ENCODE measurements at regions not wholly inside any gene's neighbourhood (a gene's known extent, or its start where the extent isn't known, plus 50 kb on each side); places are given as distances from the start of the nearest gene placed in this dataset.

GRCh38 chr1:222028676-222029075 lies 286.8 kb upstream of the DUSP10 start:
- BruUV-seq (replicated peaks): no TSS peak
- DNase-seq: no peak
- intact Hi-C loops (cut with micrococcal nuclease; ENCODE audit: unreplicated experiment): no loop called here
- Histone ChIP-seq H3K4me3 (ENCODE audit: low read depth, low read length) (no peak overlapping the region), H3K4me1 (no peaks in the 10 kb centered on the region), H3K27me3 (replicated peaks; ENCODE audit: control insufficient read depth, insufficient read depth, low read length) (no peaks in the 10 kb centered on the region), H3K9me3 (no peaks in the 10 kb centered on the region), H3K36me3 (ENCODE audit: control insufficient read depth, insufficient read depth, low read length) (no peaks in the 10 kb centered on the region)
- Mint-ChIP-seq H3K27ac (ENCODE audit: unreplicated experiment) (no peak overlapping the region), H3K36me3 (ENCODE audit: insufficient read depth, unreplicated experiment) (no peaks in the 10 kb centered on the region), H3K27me3 (ENCODE audit: insufficient read depth, unreplicated experiment) (peaks cover 5% of the 10 kb centered on the region), H3K9me3 (ENCODE audit: unreplicated experiment) (no peaks in the 10 kb centered on the region), H3K4me3 (ENCODE audit: unreplicated experiment) (no peak overlapping the region), H3K4me1 (ENCODE audit: low read depth, unreplicated experiment) (no peaks in the 10 kb centered on the region)
- ChIA-PET CTCF (no interaction called here), POLR2A (no interaction called here)
- no peak for TF ChIP-seq CTCF (IDR thresholded peaks at IDR 0.05; ENCODE audit: insufficient read depth in 1 of 2, low read depth in 1 of 2, low read length in 1 of 2, severe bottlenecking in 1 of 2, unreplicated experiment in 1 of 2)

GRCh38 chr1:222028116-222028515 lies 286.2 kb upstream of the DUSP10 start:
- Histone ChIP-seq H3K4me1 (no peaks in the 10 kb centered on the region), H3K9me3 (no peaks in the 10 kb centered on the region), H3K4me3 (ENCODE audit: low read depth, low read length) (no peak overlapping the region), H3K27me3 (replicated peaks; ENCODE audit: control insufficient read depth, insufficient read depth, low read length) (no peaks in the 10 kb centered on the region), H3K36me3 (ENCODE audit: control insufficient read depth, insufficient read depth, low read length) (no peaks in the 10 kb centered on the region)
- CTCF ChIA-PET: no interaction called here
- no peak for DNase-seq
- Mint-ChIP-seq H3K36me3 (ENCODE audit: insufficient read depth, unreplicated experiment) (no peaks in the 10 kb centered on the region), H3K9me3 (ENCODE audit: unreplicated experiment) (no peaks in the 10 kb centered on the region), H3K4me1 (ENCODE audit: low read depth, unreplicated experiment) (no peaks in the 10 kb centered on the region), H3K27ac (ENCODE audit: unreplicated experiment) (no peak overlapping the region), H3K27me3 (ENCODE audit: insufficient read depth, unreplicated experiment) (peaks cover 5% of the 10 kb centered on the region), H3K4me3 (ENCODE audit: unreplicated experiment) (no peak overlapping the region)
- no TSS peak for BruUV-seq (replicated peaks)
- intact Hi-C loops (cut with micrococcal nuclease; ENCODE audit: unreplicated experiment): no loop called here
- POLR2A ChIA-PET: no interaction called here
- TF ChIP-seq CTCF (IDR thresholded peaks at IDR 0.05; ENCODE audit: insufficient read depth in 1 of 2, low read depth in 1 of 2, low read length in 1 of 2, severe bottlenecking in 1 of 2, unreplicated experiment in 1 of 2): no peak

- no peak overlapping the region for H3K4me3 Mint-ChIP-seq (ENCODE audit: unreplicated experiment)
- Histone ChIP-seq H3K4me1 (no peaks in the 10 kb centered on the region), H3K4me3 (ENCODE audit: low read depth, low read length) (no peak overlapping the region), H3K27me3 (replicated peaks; ENCODE audit: control insufficient read depth, insufficient read depth, low read length) (no peaks in the 10 kb centered on the region), H3K36me3 (ENCODE audit: control insufficient read depth, insufficient read depth, low read length) (no peaks in the 10 kb centered on the region), H3K9me3 (no peaks in the 10 kb centered on the region)
- H3K4me1 Mint-ChIP-seq (ENCODE audit: low read depth, unreplicated experiment): no peaks in the 10 kb centered on the region
- intact Hi-C loops (cut with micrococcal nuclease; ENCODE audit: unreplicated experiment): no loop called here
- H3K36me3 Mint-ChIP-seq (ENCODE audit: insufficient read depth, unreplicated experiment): no peaks in the 10 kb centered on the region
- peaks cover 5% of the 10 kb centered on the region for H3K27me3 Mint-ChIP-seq (ENCODE audit: insufficient read depth, unreplicated experiment)
- no TSS peak for BruUV-seq (replicated peaks)
- CTCF ChIA-PET: no interaction called here
- H3K27ac Mint-ChIP-seq (ENCODE audit: unreplicated experiment): no peak overlapping the region
- no peak for DNase-seq
- no peak for TF ChIP-seq CTCF (IDR thresholded peaks at IDR 0.05; ENCODE audit: insufficient read depth in 1 of 2, low read depth in 1 of 2, low read length in 1 of 2, severe bottlenecking in 1 of 2, unreplicated experiment in 1 of 2)
- POLR2A ChIA-PET: no interaction called here
- no peaks in the 10 kb centered on the region for H3K9me3 Mint-ChIP-seq (ENCODE audit: unreplicated experiment)
These were observed 284.4 kb upstream of the DUSP10 start for GRCh38 chr1:222026280-222026679.

All from Caco-2 (cell line).